GM19239 (cell line): ENCODE measurements at regions not wholly inside any gene's neighbourhood (a gene's known extent, or its start where the extent isn't known, plus 50 kb on each side); places are given as distances from the start of the nearest gene placed in this dataset.

Experiments
- DNase-seq: peaks from one replicate; pipeline ENCODE4 v3.0.0; 2011; ENCODE audit warnings: low spot score; ENCODE audit not compliant: insufficient read length
- FAIRE-seq: peaks from 2 replicates; lab custom pipeline; 2011; peaks lifted over from hg19 to GRCh38; lab: Jason Lieb, UNC

DNA sequence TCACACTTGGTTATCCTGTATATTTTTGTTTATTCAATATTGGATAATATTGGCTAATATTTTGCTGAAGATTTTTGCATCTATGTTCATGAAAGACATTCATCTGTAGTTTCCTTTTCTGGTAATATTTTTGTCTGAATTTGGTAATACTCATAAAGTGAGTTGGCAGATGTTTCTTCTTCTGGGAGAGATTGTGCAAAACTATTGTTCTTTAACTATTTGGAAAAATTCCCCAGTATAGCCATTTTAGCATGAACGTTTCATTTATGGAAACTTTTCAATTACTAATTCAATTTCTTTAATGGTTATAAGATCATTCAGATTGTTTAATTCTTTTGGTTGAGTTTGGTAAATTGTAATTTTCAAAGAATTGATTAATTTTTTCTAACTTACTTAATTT, 560.8 kb upstream of the FZD8 start:
- DNase-seq (no peak), FAIRE-seq (no peak)

DNA sequence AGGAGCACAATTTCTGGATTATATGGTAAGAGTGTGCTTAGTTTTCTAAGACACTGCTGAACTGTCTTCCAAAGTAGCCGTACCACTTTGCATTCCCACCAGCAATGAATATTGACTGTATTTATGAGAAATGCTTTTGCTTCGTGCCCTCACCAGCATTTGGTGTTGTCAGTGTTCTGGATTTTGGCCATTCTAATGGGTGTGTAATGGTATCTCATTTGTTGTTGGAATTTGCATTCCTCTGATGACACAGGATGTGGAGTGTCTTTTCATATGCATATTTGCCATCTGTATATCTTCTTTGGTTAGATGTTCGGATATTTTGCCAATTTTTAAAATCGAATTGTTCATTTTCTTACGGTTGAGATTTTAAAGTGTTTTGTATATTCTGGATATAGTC, 558.5 kb upstream of the FZD8 start:
- DNase-seq (no peak), FAIRE-seq (no peak)

DNA sequence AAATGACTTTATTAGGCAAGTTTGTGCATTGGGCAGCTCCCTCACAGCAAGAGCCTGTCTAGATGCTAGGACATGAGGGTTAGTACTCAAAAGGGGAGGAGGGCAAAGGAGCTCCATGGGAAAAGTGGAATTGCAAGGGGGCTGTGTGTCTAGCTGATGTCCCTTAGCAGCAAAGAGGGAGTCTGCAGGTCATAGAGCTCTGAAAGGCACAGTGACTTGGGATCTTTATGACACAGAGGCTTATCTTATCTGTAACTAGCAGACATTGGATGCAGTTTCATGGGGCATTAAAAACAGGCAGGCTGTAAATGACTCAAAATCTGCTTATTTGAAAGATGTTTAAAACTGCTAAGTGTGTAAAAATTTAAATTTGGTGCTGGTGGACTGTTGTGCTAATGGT, 556.2 kb upstream of the FZD8 start:
- no peak for FAIRE-seq
- no peak for DNase-seq

DNA sequence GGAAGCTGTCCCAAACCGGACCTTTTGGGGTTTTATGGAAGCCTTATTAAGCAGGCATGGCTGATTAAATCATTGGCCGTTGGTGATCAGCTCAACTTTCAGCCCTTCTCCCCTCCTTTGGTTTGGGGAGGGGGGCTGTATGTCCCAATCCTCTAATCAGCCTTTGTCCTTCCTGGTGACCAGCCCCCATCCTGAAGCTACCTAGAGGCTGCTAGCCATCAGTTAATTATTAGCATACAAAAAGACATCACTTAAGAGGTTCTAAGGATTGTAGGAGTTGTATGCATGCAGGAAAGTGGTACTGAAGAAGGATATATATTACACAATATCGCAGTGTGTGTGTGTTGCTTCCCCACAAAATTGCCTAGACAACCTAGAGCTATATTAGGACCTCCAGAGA, 553.3 kb upstream of the FZD8 start:
- FAIRE-seq, result no peak

DNA sequence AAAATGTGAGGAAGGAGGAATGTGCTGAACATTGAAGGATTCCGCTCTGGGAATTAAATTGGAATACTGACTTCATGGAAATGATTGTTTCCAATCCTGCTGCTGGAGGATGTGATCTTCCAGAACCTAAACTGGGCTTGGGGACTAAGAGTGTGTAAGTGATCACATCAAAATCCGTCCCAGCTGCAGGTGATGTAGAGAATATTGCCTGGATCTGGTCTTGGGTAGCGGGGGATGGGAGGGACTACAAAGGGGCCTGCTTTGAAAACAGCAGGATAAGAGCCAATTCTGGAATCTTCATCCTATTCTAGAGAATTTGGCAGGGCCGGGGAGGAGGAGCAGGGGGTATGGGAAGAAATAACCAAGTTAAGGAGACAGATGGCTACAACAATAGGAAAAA, 552.2 kb upstream of the FZD8 start:
- FAIRE-seq (no peak), DNase-seq (no peak)

More for the DNA sequence above, 553.3 kb upstream of the FZD8 start:
- DNase-seq, result no peak

DNA sequence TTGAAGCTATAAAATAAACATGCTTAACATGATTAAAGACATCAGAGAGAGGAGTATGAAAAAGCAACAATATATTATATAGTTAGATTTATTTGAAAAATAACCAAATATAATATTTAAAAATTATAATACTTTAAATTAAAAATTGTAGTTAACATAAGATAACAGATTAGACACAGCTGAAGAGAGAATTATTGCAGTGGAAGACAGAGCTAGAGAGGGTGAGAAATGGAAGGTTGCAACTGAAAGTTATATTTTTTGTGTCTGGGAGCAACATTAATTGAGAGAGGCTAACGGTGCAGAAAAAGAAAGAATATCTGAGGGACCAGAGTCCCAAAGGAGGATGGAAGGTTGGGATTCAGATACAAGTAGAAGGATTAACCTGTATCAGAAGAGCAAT, 548.9 kb upstream of the FZD8 start:
- FAIRE-seq (no peak), DNase-seq (no peak)

DNA sequence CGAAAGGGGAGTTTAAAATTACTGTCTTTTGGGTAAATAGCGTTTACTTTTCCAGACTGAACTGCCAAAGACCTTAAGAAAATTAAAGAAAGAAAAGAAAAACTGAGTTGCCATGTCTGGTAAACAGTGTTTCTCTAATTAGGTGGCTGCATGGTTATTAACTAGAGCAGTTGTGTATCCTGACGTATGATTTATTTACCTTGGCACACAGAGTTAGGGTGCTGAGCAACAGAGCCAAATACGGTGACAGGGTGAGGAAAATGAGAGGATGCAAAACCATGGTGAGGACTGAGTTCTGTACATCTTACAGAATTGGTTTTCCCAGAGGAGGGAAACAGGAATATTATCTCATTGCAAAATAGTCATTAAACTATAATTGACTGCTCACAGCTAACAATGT, 546.4 kb upstream of the FZD8 start:
- DNase-seq, result no peak
- FAIRE-seq, result no peak

DNA sequence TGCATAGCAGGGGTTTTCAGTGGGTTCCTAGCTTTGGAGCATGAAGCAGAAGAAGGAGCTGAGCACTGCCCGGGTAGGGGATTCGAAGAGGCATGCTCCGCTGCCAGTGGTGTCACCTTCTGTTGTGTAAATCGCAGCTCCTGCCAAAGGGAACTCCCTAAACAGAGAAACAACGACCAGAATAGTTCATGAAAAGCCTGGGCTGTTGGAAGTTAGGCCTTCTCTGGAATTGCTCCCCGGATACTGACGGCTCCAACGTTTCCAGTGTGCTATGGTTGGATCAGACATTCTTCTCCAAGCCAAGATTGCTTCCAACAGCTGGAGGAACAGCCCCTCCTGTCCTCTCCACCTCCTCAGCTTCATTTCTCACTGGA, 546.0 kb upstream of the FZD8 start:
- no peak for FAIRE-seq
- no peak for DNase-seq

DNA sequence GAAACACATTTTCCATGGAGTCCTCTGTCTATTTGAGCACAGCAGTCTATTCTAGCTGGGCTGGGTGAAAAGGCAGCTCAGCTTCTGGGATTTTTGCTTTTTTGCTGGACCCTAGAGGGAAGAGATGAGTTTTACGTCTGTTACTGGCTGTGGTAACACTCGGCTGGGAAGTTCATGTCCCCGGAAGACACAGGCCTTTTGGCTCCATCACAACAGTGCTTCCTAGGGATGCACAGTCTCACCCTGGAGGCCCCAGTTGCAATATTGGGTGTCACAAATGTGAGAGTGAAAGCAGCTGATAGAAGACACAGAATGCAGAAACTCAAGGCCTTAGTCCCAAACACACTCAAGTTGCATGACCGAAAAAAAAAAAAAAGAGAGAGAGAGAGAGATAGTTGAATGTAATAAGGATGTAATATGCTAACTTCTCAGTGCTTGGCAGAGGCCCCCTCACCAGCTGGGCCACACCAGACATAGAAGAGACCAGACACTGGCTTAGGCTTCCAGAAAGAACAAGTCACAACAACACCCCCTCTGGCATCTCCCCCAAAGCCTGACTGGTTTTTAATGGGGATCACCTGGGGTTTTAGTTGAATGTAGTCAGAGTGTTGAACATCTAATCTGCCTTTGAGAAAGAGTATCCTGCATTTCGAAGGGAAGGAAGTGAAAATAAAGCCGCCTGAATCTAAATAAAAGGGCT, 545.4 kb upstream of the FZD8 start:
- no peak for FAIRE-seq
- DNase-seq, result no peak

DNA sequence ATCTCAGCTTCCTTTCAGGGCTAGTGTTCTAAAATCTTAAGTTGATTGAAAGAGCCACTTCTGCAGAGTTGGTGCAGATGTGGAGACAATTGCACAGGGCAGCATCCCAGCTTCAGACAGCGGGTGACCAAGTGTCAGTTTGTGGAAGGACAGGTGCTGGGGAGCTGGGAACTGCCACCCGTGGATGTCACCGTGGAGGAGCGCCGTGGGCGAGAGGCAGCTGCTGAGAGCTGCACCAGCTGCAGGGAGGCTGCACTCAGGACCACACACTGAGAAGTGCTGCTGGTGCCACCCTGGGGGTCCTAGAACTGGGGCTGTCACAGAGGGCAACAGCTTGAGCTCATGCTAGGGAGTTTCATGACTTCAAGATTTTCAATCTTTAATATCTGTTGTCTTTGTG, 543.0 kb upstream of the FZD8 start:
- DNase-seq, result no peak
- FAIRE-seq, result no peak

DNA sequence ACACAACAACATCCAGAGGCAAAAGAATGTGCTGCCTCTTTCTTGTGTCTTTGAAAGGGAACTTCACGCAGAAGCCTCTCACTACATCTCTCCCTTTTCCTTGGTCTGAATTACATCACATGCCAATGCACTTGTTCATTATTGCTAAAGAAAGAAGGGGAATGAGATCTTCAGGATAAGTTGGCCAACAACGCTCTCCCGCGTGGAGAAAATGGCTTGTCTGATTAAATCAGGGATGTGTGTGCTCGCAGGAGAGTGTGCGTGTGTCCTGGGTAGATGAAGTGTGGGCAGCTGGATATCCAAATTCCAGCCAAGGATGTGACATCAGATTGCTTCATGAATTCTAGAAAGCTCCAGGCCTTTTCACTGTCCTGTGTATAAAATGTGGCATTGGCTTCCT, 541.6 kb upstream of the FZD8 start:
- FAIRE-seq (no peak), DNase-seq (no peak)

DNA sequence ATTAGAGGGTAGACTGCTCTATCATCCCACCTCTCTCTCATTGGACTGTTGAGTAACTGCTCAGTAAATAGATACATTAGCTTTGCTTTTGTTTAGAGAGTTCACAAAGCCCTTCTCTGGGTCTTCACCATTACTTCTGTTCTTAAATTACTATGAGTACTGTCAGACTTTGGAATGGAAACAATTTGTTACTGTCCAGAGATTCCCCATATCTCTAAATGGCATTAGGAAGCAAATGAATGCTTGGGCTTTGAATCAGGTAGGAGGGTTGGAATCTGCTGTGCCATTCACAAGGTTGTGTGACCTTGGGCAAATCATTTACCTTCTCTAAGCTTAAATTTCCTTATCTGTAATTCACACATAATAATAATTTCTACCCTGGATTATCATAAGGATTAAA, 541.0 kb upstream of the FZD8 start:
- FAIRE-seq (no peak), DNase-seq (no peak)

DNA sequence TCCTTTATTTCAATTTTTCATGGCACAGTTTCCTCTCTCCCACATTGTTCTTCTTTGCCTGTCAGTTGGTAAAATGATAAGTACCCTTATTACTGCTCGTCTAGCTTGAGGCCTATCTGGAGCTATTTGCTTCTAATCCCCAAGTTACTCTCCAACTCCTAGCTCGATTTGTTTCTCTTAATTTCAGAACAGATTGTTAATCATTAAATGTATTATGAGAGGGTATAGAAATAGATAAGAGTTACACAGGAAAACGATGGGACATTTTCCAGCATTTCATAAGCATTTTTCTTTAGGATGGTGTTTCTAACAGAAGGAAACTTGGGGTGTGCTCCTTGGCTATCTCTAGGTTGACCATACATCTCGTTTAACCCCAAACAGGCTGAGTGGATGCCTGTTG, 540.5 kb upstream of the FZD8 start:
- DNase-seq (no peak), FAIRE-seq (no peak)

DNA sequence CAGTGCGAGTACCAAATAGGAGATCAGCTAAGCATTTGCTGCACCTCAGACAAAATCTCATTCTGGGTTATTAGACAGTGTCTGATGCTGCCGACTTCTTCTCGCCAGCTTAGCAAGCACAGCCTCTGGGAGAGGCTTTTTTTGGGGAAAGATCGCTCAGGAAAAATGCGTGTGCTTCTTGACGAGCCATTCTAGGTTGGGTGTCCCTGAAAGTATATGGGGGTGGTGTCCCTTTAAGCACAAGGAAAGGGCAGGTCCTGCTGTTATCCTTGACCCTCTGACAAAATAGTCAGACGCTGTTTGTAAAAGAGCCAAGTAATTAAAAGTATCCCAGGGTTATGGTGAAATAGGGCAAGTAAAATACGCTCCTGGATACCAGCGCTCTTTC, 540.1 kb upstream of the FZD8 start:
- FAIRE-seq, result no peak
- no peak for DNase-seq

DNA sequence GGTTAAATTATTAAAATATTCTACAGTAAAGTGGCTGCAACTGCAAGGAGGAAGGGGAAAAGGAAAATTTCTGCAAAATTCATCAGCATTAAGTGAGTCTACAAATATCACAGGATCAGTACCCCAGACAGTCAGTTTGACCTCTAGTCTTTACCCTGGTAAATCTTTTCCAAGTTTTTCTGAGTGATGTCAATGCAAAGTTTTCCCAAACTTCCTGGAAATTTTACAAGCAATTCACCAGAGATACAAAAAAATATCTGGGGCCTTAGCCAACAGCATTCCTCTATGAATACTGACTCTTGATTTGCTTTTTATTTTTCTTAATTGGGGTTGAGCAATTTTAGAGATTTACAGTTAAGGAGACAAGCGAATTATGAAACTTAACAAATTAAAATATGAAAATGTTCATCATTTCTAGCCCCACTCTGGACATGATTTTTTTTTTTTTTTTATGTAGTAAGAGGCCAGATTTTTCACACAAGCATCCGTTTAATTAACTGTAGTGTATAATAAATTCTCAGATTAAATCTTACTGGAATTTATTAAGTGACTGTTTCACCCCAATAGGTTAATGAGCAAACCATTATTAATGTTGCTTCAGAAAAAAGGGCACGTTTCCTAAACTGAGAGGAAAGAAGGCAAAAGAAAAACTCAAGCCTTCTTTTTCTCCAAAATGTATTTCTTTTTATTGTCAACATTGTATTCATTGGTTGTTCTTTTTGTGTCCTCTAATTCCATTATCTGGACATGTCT, 539.5 kb upstream of the FZD8 start:
- FAIRE-seq, result no peak
- DNase-seq, result no peak

DNA sequence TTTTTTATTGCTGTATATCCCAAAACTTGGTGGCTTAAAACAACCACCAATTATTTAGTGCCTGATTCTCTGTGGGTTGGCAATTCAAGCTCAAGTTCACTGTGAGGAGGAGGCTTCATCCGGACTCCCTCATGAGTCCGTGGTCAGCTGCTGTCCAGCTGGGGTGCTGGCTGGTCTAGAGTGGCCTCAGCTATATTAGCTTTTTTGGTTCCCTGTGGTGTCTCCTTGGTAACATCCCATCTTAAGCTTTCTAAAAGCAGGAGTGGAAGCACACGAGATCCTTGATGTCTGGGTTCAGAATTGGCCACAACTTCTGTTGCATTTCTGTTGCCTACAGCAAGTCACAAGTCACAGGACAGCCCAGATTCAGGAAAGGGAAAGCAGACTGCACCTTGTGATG, 536.5 kb upstream of the FZD8 start:
- FAIRE-seq (no peak), DNase-seq (no peak)

DNA sequence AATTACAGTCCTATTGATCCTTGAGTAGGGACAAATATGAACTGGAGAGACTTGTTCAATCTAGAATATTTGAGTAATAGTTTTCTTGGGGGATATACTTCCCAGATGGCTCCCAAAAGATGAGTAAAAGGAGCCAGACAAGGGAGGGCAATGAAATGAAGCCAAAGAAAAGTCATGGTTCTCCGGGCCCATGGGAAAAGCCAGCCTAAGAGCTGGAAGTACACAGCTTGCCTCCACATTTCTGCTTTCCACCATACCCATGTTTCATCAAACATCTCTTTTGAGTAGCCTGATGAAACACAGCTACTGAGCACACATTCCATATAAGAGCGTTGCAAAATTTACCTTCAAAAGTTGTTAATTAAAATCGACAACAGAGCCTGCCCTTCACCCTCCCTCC, 535.0 kb upstream of the FZD8 start:
- no peak for FAIRE-seq
- no peak for DNase-seq

DNA sequence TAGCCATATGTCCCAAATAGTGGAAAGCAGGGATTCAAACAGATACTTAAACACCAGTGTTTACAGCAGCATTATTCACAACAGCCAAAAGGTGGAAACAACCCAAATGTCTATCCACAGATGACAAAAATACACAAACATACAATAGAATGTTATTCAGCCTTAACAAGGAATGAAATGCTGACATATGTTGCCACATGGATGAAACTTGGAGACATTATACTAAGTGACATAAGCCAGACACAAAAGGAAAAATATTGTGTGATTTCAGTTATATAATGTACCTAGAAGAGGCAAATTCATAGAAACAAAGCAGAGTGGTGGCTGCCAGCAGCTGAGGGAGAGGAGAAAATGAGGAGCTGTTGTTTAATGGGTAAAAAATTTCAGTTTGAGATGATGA, 533.9 kb upstream of the FZD8 start:
- DNase-seq (no peak), FAIRE-seq (no peak)

DNA sequence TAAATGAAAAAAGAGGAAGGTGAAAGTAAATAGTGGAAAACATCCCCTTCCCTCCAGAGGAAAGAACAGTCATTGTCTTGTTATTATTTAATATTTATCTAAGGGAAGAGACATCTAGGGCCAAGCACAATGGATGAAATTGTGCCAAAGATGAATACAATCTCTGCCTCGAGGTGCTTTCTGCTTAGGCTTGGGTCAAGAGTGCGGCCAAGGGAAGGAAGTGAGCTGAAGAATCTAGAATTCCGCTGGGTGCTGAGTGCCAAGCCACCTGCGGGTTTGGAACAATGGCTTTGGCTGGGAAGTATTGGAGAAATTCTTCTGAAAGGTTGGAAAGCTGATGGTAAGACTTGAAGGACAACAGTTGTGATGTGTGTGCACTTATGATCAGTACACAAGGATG, 531.3 kb upstream of the FZD8 start:
- FAIRE-seq, result no peak

DNA sequence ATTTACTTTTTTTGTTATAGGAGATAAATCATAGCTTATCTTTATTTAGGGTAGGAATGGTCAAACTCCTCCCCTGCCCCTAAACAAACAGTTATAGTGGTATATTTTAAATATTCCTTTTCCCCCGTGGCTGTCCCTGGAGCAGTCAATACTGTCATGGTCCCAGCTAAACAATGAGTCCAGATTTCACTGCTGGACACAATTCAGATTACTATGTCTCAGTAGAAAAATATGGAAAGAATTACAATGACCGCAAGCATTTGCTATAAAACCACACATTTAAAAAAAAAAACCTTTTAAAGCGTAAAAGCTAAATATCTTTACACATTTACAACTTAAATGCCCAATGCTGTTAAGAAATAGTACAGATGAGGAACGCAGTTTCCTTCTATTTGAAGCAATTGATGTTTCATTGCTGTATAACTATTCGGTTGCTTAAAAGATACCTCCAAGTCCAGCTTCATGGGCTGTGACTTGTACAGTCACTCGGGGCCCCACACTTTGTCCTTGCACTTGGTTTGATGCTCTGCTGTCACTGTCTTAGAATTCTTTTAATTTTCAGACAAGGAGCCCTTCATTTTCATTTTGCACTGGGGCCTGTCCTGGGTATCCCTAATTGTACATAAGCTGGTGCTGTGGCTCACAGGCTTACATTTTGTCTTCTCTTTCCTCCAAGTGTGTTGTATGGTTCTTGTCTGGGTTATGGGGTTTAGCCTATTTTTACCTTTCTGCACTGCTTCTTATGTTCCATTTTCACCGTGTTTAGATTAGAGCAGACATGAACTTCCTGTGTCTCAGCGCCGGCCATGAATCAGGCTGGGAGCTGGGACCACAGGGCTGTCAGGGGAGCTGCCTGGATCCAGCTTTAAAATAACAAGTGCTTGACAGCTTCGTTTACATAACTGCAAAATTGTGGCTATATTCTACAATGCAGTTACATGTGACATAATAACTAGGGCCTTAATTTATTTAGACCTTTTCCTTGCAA, 530.2 kb upstream of the FZD8 start:
- DNase-seq, result no peak
- no peak for FAIRE-seq

More for the DNA sequence above, 531.3 kb upstream of the FZD8 start:
- DNase-seq, result no peak

DNA sequence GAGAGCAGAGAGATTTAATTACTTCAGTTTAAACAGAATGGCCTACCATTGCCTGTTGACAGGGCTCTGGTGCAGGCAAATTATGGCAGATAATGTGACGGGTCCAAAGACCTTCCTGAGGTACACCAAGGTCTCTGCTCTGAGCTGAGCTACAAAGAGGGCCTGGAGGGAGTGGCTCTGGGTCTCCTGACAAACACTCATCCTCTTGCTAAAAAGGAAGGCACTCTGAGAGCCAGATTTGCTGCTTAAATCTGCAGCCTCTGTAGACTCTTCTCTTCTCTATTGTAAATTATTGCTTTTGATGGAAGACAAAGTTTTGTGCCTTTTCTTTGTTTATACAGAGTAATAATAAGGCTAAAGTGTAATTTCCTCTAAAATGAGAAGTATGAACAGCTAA, 529.5 kb upstream of the FZD8 start:
- FAIRE-seq (no peak), DNase-seq (no peak)
